Heart right ventricle (tissue), 16 donors: ENCODE measurements at regions not wholly inside any gene's neighbourhood (a gene's known extent, or its start where the extent isn't known, plus 50 kb on each side); places are given as distances from the start of the nearest gene placed in this dataset.
A peak's percentile ranks its signal among the peaks of the same experiment; 100 is the strongest.

Experiments used
- ATAC-seq, 8 donors: fragments of 200-7000 bp; cut with Tn5 transposase; one replicate each; pipeline ENCODE4 v1.9.1; 2020; ENCODE audit warnings: mild to moderate bottlenecking in 8 of 8, moderate library complexity in 8 of 8, moderate number of reproducible peaks in 1 of 8
- DNase-seq, 2 donors: peaks; one replicate each; pipeline ENCODE4 v3.0.0-alpha.2; 2020
- H3K27ac ChIP-seq, 10 donors: fragments of 200-600 bp; sonication (generic) in 2 of 10; one replicate each; pipeline versions ENCODE4 v1.5.0 to v1.8.0; 2020 to 2022; ENCODE audit warnings: mild to moderate bottlenecking in 3 of 10
- H3K27me3 ChIP-seq, 7 donors: fragments of 200-600 bp; one replicate each; pipeline ENCODE4 v1.8.0; 2021 to 2022; ENCODE audit warnings: mild to moderate bottlenecking in 2 of 7
- H3K36me3 ChIP-seq, 9 donors: fragments of 200-600 bp; sonication (generic) in 1 of 9; one replicate each; pipeline versions ENCODE4 v1.5.0 to v1.8.0; 2020 to 2022; ENCODE audit warnings: mild to moderate bottlenecking in 2 of 9
- H3K4me1 ChIP-seq, 9 donors: fragments of 200-600 bp; sonication (generic) in 1 of 9; one replicate each; pipeline versions ENCODE4 v1.5.0 to v1.8.0; 2020 to 2022; ENCODE audit warnings: mild to moderate bottlenecking in 4 of 9
- H3K4me3 ChIP-seq, 10 donors: fragments of 200-600 bp; sonication (generic) in 2 of 10; one replicate each; pipeline versions ENCODE4 v1.5.0 to v1.8.0; 2020 to 2022; ENCODE audit warnings: mild to moderate bottlenecking in 7 of 10, moderate library complexity in 2 of 10
- H3K9me3 ChIP-seq, 11 donors: fragments of 200-600 bp in 10 of 11; sonication (generic) in 2 of 11; one replicate each; pipeline versions ENCODE4 v1.5.0 to v1.8.0; 2013 to 2022; ENCODE audit warnings: mild to moderate bottlenecking in 2 of 11, control low read depth in 1 of 11, moderate library complexity in 1 of 11
- WGBS, 2 donors: extraction: QIAGEN DNeasy Blood & Tissue Kit; methylation state at CpG; one replicate each; pipeline ENCODE4 v1.1.7; 2013; ENCODE audit warnings: inconsistent platforms in 1 of 2; 5-methylcytosine and 5-hydroxymethylcytosine counted together
- intact Hi-C, 10 donors: fragments of 100-400 bp; cut with DNase I; formaldehyde crosslinking; loops; one replicate each; pipeline versions ENCODE4 v1.11.1 to v1.14.2; 2022
- TF ChIP-seq, protein P1 (sequence below), 9 donors: fragments of 200-600 bp; sonication (generic) in 2 of 9; IDR thresholded peaks; one replicate each; pipeline versions ENCODE4 v1.5.0 to v1.8.0; 2021 to 2022; ENCODE audit warnings: antibody characterized with exemption in 9 of 9, mild to moderate bottlenecking in 5 of 9, moderate library complexity in 1 of 9
- donor health status: Arrhythmogenic right ventricular cardiomyopathy.
- donor health status: ischemic (EF 13 %, LVEDD 7.1; RV severe dilation, severe dysfunction).
- donor health status: healthy with polysubstance abuse.
- donor health status: DM: no; HTN: yes; CAD: no.
- donor health status: DM: no; HTN: no; CAD: no.
- donor health status: ischemic (EF 25% LVEDD 6.9; RV normal size, moderate dysfunction).
- donor health status: ischemic (EF 25% LVEDD 5.7; RV mildly dilated, moderate dysfunction).
- donor health status: healthy.
- donor health status: DM: yes; HTN: yes; CAD: no.
- donor health status: Ischemic cardiomyopathy.
- donor health status: ischemic (EF 35%, LVEDD 5.7; RV mildly dilated, moderate dysfunction).
- donor health status: nonischemic (EF 11% LVEDD 7.7; RV severe dilation, severe dysfunction).
- donor health status: DM: yes; HTN: yes; CAD: no.
- donor health status: PGD.
- donor health status: ischemic (EF 29% LVEDD 5.4; RV normal size, mild dysfunction).
- donor health status: nonischemic (EF 23%, LVEDD 6.1; RV moderate dilation, normal function).

- ATAC-seq (no peak), DNase-seq (no peak)
- Histone ChIP-seq H3K27ac (no peak overlapping the region), H3K4me1 (no peaks in the 10 kb centered on the region), H3K27me3 (no peaks in the 10 kb centered on the region), H3K4me3 (no peak overlapping the region), H3K36me3 (no peaks in the 10 kb centered on the region), H3K9me3 (peaks cover 0 to 21% (median 8%) of the 10 kb centered on the region in 11 donors)
- 92 to 94% methylated on average over 4 of the region's 4 CpGs for WGBS, 2 donors
- intact Hi-C loops = loop anchor here in 1 of 10 donors (10.0 kb wide), 1 partner anchor 146 kb away; no protein-coding TSS in a partner anchor
- TF ChIP-seq, protein P1, sequence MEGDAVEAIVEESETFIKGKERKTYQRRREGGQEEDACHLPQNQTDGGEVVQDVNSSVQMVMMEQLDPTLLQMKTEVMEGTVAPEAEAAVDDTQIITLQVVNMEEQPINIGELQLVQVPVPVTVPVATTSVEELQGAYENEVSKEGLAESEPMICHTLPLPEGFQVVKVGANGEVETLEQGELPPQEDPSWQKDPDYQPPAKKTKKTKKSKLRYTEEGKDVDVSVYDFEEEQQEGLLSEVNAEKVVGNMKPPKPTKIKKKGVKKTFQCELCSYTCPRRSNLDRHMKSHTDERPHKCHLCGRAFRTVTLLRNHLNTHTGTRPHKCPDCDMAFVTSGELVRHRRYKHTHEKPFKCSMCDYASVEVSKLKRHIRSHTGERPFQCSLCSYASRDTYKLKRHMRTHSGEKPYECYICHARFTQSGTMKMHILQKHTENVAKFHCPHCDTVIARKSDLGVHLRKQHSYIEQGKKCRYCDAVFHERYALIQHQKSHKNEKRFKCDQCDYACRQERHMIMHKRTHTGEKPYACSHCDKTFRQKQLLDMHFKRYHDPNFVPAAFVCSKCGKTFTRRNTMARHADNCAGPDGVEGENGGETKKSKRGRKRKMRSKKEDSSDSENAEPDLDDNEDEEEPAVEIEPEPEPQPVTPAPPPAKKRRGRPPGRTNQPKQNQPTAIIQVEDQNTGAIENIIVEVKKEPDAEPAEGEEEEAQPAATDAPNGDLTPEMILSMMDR (IDR thresholded peaks at IDR 0.05) = no peak
Observed at GRCh38 chr7:106451171-106451570, 166.4 kb upstream of the NAMPT start.

GRCh38 chr7:106450716-106451115 is 165.9 kb upstream of the NAMPT start:
- TF ChIP-seq, protein P1 (IDR thresholded peaks at IDR 0.05) = no peak
- ATAC-seq = no peak
- 70% methylated on average over 3 of the region's 3 CpGs for WGBS, 2 donors
- Histone ChIP-seq H3K9me3 (peaks cover 0 to 21% (median 8%) of the 10 kb centered on the region in 11 donors), H3K4me3 (no peak overlapping the region), H3K27me3 (no peaks in the 10 kb centered on the region), H3K27ac (no peak overlapping the region), H3K36me3 (no peaks in the 10 kb centered on the region), H3K4me1 (no peaks in the 10 kb centered on the region)
- intact Hi-C loops = loop anchor here in 1 of 10 donors (10.0 kb wide), 1 partner anchor 146 kb away; no protein-coding TSS in a partner anchor
- DNase-seq = no peak

- H3K9me3 ChIP-seq = peaks cover 0 to 21% (median 8%) of the 10 kb centered on the region in 11 donors
- H3K36me3 ChIP-seq = no peaks in the 10 kb centered on the region
- intact Hi-C loops = no loop called here
- no peak overlapping the region for H3K4me3 ChIP-seq
- WGBS, 2 donors = 85 to 89% methylated on average over 7 of the region's 7 CpGs
- TF ChIP-seq, protein P1 (IDR thresholded peaks at IDR 0.05) = no peak
- no peaks in the 10 kb centered on the region for H3K4me1 ChIP-seq
- DNase-seq (no peak), ATAC-seq (peak in 1 of 8 donors; percentile 22)
- peak overlapping the region in 1 of 10 donors; percentile 36 for H3K27ac ChIP-seq
- H3K27me3 ChIP-seq = no peaks in the 10 kb centered on the region
Observed at GRCh38 chr7:106448992-106449859, 164.4 kb upstream of the NAMPT start.

GRCh38 chr7:106448346-106448991 is 163.7 kb upstream of the NAMPT start:
- ATAC-seq = no peak
- Histone ChIP-seq H3K27me3 (no peaks in the 10 kb centered on the region), H3K4me1 (no peaks in the 10 kb centered on the region), H3K4me3 (no peak overlapping the region), H3K27ac (peak overlapping the region in 1 of 10 donors; percentile 36), H3K9me3 (peaks cover 0 to 20% (median 8%) of the 10 kb centered on the region in 11 donors), H3K36me3 (no peaks in the 10 kb centered on the region)
- no peak for DNase-seq
- TF ChIP-seq, protein P1 (IDR thresholded peaks at IDR 0.05) = no peak
- 0 to 52% methylated on average over 1 of the region's 1 CpG for WGBS, 2 donors
- intact Hi-C loops = no loop called here
